GM12865 (cell line): ENCODE measurements at regions not wholly inside any gene's neighbourhood (a gene's known extent, or its start where the extent isn't known, plus 50 kb on each side); places are given as distances from the start of the nearest gene placed in this dataset.
"Not testable (repeated sequence)": the region's sequence is repeated elsewhere in the genome, so short reads cannot be mapped to it uniquely, and the experiment has no call there.

ENCODE experiments used
- DNase-seq: peaks from one replicate; pipeline ENCODE4 v3.0.0; 2010; ENCODE audit warnings: low read depth
- H3K4me3 ChIP-seq: 2 replicates; pipeline ENCODE4 v1.5.1; 2011; ENCODE audit warnings: mild to moderate bottlenecking, low read depth, low read length, control low read depth
- TF ChIP-seq, protein P1 (sequence below): IDR thresholded peaks from 2 replicates; pipeline ENCODE4 v1.5.1; 2011; ENCODE audit warnings: low read length, control low read depth, low read depth, inconsistent platforms; ENCODE audit not compliant: insufficient read depth; ENCODE audit errors: missing control alignments

- H3K4me3 ChIP-seq = no peak overlapping the region
- no peak for DNase-seq
- TF ChIP-seq, protein P1, sequence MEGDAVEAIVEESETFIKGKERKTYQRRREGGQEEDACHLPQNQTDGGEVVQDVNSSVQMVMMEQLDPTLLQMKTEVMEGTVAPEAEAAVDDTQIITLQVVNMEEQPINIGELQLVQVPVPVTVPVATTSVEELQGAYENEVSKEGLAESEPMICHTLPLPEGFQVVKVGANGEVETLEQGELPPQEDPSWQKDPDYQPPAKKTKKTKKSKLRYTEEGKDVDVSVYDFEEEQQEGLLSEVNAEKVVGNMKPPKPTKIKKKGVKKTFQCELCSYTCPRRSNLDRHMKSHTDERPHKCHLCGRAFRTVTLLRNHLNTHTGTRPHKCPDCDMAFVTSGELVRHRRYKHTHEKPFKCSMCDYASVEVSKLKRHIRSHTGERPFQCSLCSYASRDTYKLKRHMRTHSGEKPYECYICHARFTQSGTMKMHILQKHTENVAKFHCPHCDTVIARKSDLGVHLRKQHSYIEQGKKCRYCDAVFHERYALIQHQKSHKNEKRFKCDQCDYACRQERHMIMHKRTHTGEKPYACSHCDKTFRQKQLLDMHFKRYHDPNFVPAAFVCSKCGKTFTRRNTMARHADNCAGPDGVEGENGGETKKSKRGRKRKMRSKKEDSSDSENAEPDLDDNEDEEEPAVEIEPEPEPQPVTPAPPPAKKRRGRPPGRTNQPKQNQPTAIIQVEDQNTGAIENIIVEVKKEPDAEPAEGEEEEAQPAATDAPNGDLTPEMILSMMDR = no peak
These were observed 54.4 kb upstream of the MSH6 start for GRCh38 chr2:47728551-47728950.

DNA sequence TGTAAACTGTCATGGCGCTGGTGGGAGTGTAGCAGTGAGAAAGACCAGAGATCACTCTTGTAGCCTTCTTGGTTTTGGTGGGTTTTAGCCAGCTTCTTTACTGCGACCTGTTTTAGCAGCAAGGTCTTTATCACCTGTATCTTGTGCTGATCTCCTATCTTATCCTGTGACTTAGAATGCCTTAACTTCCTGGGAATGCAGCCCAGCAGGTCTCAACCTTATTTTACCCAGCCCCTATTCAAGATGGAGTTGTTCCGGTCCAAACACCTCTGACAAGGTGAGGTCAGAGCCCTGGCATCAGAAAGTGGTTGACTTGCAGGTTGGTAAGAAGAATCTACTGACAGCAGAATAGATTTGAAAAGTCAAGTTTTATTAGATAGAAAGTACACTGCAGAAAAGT is 55.0 kb upstream of the MSH6 start:
- TF ChIP-seq, protein P1 = no peak

GRCh38 chr2:47726978-47727377 is 56.0 kb upstream of the MSH6 start:
- not testable (repeated sequence) for DNase-seq, H3K4me3 ChIP-seq

More for the DNA sequence above, 55.0 kb upstream of the MSH6 start:
- no peak overlapping the region for H3K4me3 ChIP-seq
- no peak for DNase-seq

DNA sequence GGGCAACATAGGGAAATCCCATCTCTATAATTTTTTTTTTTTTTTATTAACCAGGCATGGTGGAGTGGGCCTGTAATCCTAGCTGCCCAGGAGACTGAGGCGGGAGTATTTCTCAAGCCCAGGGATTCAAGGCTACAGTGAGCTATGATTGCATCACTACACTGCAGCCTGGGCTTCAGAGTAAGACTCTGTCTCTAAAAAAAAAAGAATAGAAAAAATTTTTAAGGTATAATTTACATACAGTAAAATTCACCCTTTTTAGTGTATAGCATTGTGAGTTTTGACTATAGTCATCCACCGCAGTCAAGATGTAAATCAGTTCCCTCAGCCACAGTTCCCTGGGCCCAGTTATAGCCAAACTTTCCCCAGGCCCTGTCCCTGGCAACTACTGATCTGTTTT is 57.1 kb upstream of the MSH6 start:
- TF ChIP-seq, protein P1 = no peak
- H3K4me3 ChIP-seq = no peak overlapping the region

GRCh38 chr2:47724221-47724981 is 58.5 kb upstream of the MSH6 start:
- no peak overlapping the region for H3K4me3 ChIP-seq
- TF ChIP-seq, protein P1 = no peak
- peak; percentile 96 for DNase-seq

More for the DNA sequence above, 57.1 kb upstream of the MSH6 start:
- peak; percentile 53 for DNase-seq

- H3K4me3 ChIP-seq = no peak overlapping the region
- TF ChIP-seq, protein P1 = no peak
- DNase-seq = no peak
These were observed 61.6 kb upstream of the MSH6 start for GRCh38 chr2:47721296-47721695.

GRCh38 chr2:47720559-47720958 is 62.4 kb upstream of the MSH6 start:
- TF ChIP-seq, protein P1 = no peak
- no peak for DNase-seq

More at GRCh38 chr2:47720559-47720958, 62.4 kb upstream of the MSH6 start:
- H3K4me3 ChIP-seq = no peak overlapping the region
